Ovary (tissue), 3 donors: ENCODE measurements at regions not wholly inside any gene's neighbourhood (a gene's known extent, or its start where the extent isn't known, plus 50 kb on each side); places are given as distances from the start of the nearest gene placed in this dataset.

Experiments used
- EP300 ChIP-seq: sonication (generic); formaldehyde crosslinking; IDR thresholded peaks from one replicate; pipeline ENCODE4 v1.6.1; 2017; ENCODE audit warnings: antibody characterized with exemption
- POLR2A ChIP-seq: fragments of 450-650 bp; IDR thresholded peaks from one replicate; pipeline ENCODE4 v1.6.1; 2017; ENCODE audit warnings: antibody characterized with exemption, mild to moderate bottlenecking, moderate library complexity
- TF ChIP-seq, protein P1 (sequence below), 3 donors: fragments of 450-650 bp in 2 of 3; fragments of 200-600 bp in 1 of 3; IDR thresholded peaks; one replicate each; pipeline versions ENCODE4 v1.5.1 to v1.8.0; 2016 to 2022; ENCODE audit warnings: antibody characterized with exemption in 3 of 3, mild to moderate bottlenecking in 1 of 3
- donor health status: DM: no; HTN: no; CAD: no.

DNA sequence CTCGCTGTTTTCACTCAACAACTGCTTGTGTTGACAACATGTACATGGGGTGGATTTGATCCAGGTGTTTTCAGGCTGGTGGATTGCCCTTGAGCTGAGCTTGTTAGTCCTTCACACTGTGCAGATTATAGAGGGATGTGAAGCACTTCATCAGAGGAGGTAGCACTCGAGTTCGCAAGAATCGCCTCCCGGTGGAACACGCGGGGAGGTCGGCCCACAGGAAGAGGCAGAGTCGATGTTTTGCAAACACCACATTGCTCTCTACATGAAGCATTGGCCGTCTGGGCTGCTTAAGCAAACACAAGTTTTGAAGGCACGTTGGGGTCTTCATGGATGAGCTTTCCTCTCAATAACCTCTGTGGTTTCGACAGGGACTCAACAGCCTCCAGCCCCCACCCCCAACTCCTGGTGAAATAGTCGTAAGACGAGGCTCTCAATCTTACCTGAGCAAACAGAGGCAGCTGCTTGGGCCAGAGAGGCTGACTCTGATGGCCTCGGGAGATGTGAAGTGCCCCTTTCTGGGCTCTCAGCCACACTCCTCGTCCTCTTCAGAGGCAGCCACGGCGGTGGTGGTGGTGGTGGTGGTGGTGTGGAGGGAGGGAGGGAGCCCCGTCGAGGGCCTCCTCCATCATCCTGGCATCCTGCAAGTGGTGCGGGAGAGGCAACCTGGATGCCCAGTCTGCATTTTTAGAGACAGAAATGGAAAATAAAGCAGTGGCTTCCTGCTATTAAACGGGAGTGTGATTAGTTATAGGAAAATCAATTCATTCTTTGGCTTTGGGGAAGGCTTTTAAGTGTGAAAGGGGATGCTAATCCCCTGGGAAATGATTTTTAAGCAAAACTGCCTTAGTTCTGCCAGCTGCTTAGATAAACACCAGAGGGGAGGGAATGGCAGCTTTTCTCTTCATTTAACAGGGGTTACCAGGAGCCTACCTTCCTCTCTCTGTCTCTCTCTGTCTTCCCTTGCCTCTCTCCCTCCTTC lies 552.5 kb upstream of the EEF2KMT start:
- TF ChIP-seq, protein P1, sequence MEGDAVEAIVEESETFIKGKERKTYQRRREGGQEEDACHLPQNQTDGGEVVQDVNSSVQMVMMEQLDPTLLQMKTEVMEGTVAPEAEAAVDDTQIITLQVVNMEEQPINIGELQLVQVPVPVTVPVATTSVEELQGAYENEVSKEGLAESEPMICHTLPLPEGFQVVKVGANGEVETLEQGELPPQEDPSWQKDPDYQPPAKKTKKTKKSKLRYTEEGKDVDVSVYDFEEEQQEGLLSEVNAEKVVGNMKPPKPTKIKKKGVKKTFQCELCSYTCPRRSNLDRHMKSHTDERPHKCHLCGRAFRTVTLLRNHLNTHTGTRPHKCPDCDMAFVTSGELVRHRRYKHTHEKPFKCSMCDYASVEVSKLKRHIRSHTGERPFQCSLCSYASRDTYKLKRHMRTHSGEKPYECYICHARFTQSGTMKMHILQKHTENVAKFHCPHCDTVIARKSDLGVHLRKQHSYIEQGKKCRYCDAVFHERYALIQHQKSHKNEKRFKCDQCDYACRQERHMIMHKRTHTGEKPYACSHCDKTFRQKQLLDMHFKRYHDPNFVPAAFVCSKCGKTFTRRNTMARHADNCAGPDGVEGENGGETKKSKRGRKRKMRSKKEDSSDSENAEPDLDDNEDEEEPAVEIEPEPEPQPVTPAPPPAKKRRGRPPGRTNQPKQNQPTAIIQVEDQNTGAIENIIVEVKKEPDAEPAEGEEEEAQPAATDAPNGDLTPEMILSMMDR (IDR thresholded peaks at IDR 0.05): no peak
- TF ChIP-seq POLR2A: no peak
- no peak for TF ChIP-seq EP300
